Activated naive CD8-positive, alpha-beta T cell treated with anti-CD3 and anti-CD28 coated beads, Interleukin-2, amount 50 U/mL, for 24 hours (primary cell): ENCODE measurements at regions not wholly inside any gene's neighbourhood (a gene's known extent, or its start where the extent isn't known, plus 50 kb on each side); places are given as distances from the start of the nearest gene placed in this dataset.

Experiments used
- ATAC-seq: fragments of 150-1000 bp; cut with Tn5 transposase; one replicate; pipeline ENCODE4 v1.10.0; 2021
- DNase-seq: peaks from one replicate; pipeline ENCODE4 v3.0.0; 2021
- H3K27ac Mint-ChIP-seq: one replicate; pipeline ENCODE4 v1.8.0; 2021; ENCODE audit warnings: mild to moderate bottlenecking, mixed read lengths
- H3K27me3 Mint-ChIP-seq: one replicate; pipeline ENCODE4 v1.8.0; 2021; ENCODE audit warnings: mixed read lengths
- H3K36me3 Mint-ChIP-seq: one replicate; pipeline ENCODE4 v1.8.0; 2021; ENCODE audit warnings: low read depth, mixed read lengths
- H3K4me1 Mint-ChIP-seq: one replicate; pipeline ENCODE4 v1.8.0; 2021; ENCODE audit warnings: mixed read lengths
- H3K4me3 Mint-ChIP-seq: one replicate; pipeline ENCODE4 v1.8.0; 2021; ENCODE audit warnings: mild to moderate bottlenecking, moderate library complexity, mixed read lengths
- H3K9me3 Mint-ChIP-seq: one replicate; pipeline ENCODE4 v1.8.0; 2021; ENCODE audit warnings: mixed read lengths

GRCh38 chr3:22091329-22091728 is 340.3 kb upstream of the ZNF385D start:
- no peaks in the 10 kb centered on the region for H3K36me3 Mint-ChIP-seq
- ATAC-seq = no peak
- no peaks in the 10 kb centered on the region for H3K4me1 Mint-ChIP-seq
- H3K9me3 Mint-ChIP-seq = peaks cover 3% of the 10 kb centered on the region
- DNase-seq = no peak
- no peaks in the 10 kb centered on the region for H3K27me3 Mint-ChIP-seq
- H3K27ac Mint-ChIP-seq = no peak overlapping the region
- H3K4me3 Mint-ChIP-seq = no peak overlapping the region

GRCh38 chr3:22098021-22098420 is 347.0 kb upstream of the ZNF385D start:
- H3K4me3 Mint-ChIP-seq = no peak overlapping the region
- no peaks in the 10 kb centered on the region for H3K36me3 Mint-ChIP-seq
- DNase-seq (no peak), ATAC-seq (no peak)
- H3K27ac Mint-ChIP-seq = no peak overlapping the region
- no peaks in the 10 kb centered on the region for H3K4me1 Mint-ChIP-seq
- H3K27me3 Mint-ChIP-seq = no peaks in the 10 kb centered on the region
- peaks cover 3% of the 10 kb centered on the region for H3K9me3 Mint-ChIP-seq

- no peaks in the 10 kb centered on the region for H3K27me3 Mint-ChIP-seq
- no peak overlapping the region for H3K4me3 Mint-ChIP-seq
- H3K4me1 Mint-ChIP-seq = no peaks in the 10 kb centered on the region
These were observed 350.3 kb upstream of the ZNF385D start for GRCh38 chr3:22101351-22101750.

GRCh38 chr3:22101811-22102210 is 350.8 kb upstream of the ZNF385D start:
- DNase-seq (no peak), ATAC-seq (no peak)
- no peaks in the 10 kb centered on the region for H3K36me3 Mint-ChIP-seq
- no peaks in the 10 kb centered on the region for H3K27me3 Mint-ChIP-seq
- H3K4me3 Mint-ChIP-seq = no peak overlapping the region
- no peaks in the 10 kb centered on the region for H3K4me1 Mint-ChIP-seq
- no peak overlapping the region for H3K27ac Mint-ChIP-seq
- H3K9me3 Mint-ChIP-seq = no peaks in the 10 kb centered on the region

More at GRCh38 chr3:22101351-22101750, 350.3 kb upstream of the ZNF385D start:
- Mint-ChIP-seq H3K9me3 (no peaks in the 10 kb centered on the region), H3K36me3 (no peaks in the 10 kb centered on the region), H3K27ac (no peak overlapping the region)
- no peak for ATAC-seq
- DNase-seq = no peak

GRCh38 chr3:22103423-22103822 is 352.4 kb upstream of the ZNF385D start:
- H3K36me3 Mint-ChIP-seq = no peaks in the 10 kb centered on the region
- DNase-seq = no peak
- no peaks in the 10 kb centered on the region for H3K9me3 Mint-ChIP-seq
- H3K27ac Mint-ChIP-seq = no peak overlapping the region
- no peaks in the 10 kb centered on the region for H3K4me1 Mint-ChIP-seq
- no peak overlapping the region for H3K4me3 Mint-ChIP-seq
- H3K27me3 Mint-ChIP-seq = no peaks in the 10 kb centered on the region
- no peak for ATAC-seq

GRCh38 chr3:22106213-22106896 is 355.3 kb upstream of the ZNF385D start:
- H3K27ac Mint-ChIP-seq = no peak overlapping the region
- H3K4me1 Mint-ChIP-seq = no peaks in the 10 kb centered on the region
- H3K4me3 Mint-ChIP-seq = no peak overlapping the region
- H3K36me3 Mint-ChIP-seq = no peaks in the 10 kb centered on the region
- no peaks in the 10 kb centered on the region for H3K27me3 Mint-ChIP-seq
- DNase-seq (no peak), ATAC-seq (no peak)
- peaks cover 4% of the 10 kb centered on the region for H3K9me3 Mint-ChIP-seq

GRCh38 chr3:22111226-22111625 is 360.2 kb upstream of the ZNF385D start:
- no peaks in the 10 kb centered on the region for H3K27me3 Mint-ChIP-seq
- DNase-seq (no peak), ATAC-seq (no peak)
- no peaks in the 10 kb centered on the region for H3K4me1 Mint-ChIP-seq
- H3K9me3 Mint-ChIP-seq = peaks cover 4% of the 10 kb centered on the region
- H3K4me3 Mint-ChIP-seq = no peak overlapping the region
- no peak overlapping the region for H3K27ac Mint-ChIP-seq
- H3K36me3 Mint-ChIP-seq = no peaks in the 10 kb centered on the region

- Mint-ChIP-seq H3K4me3 (no peak overlapping the region), H3K4me1 (no peaks in the 10 kb centered on the region), H3K27ac (no peak overlapping the region), H3K36me3 (no peaks in the 10 kb centered on the region), H3K9me3 (peaks cover 4% of the 10 kb centered on the region), H3K27me3 (no peaks in the 10 kb centered on the region)
- no peak for DNase-seq
- ATAC-seq = no peak
These were observed 362.4 kb upstream of the ZNF385D start for GRCh38 chr3:22113453-22113852.

- Mint-ChIP-seq H3K36me3 (no peaks in the 10 kb centered on the region), H3K4me1 (no peaks in the 10 kb centered on the region), H3K4me3 (no peak overlapping the region), H3K27me3 (no peaks in the 10 kb centered on the region), H3K27ac (no peak overlapping the region), H3K9me3 (no peaks in the 10 kb centered on the region)
- ATAC-seq = no peak
- no peak for DNase-seq
These were observed 364.6 kb upstream of the ZNF385D start for GRCh38 chr3:22115581-22115980.

GRCh38 chr3:22117091-22117490 is 366.1 kb upstream of the ZNF385D start:
- Mint-ChIP-seq H3K27ac (no peak overlapping the region), H3K36me3 (no peaks in the 10 kb centered on the region), H3K27me3 (no peaks in the 10 kb centered on the region), H3K9me3 (no peaks in the 10 kb centered on the region), H3K4me1 (no peaks in the 10 kb centered on the region), H3K4me3 (no peak overlapping the region)
- ATAC-seq (no peak), DNase-seq (no peak)

- Mint-ChIP-seq H3K4me1 (no peaks in the 10 kb centered on the region), H3K27me3 (no peaks in the 10 kb centered on the region), H3K4me3 (no peak overlapping the region), H3K27ac (no peak overlapping the region), H3K9me3 (no peaks in the 10 kb centered on the region), H3K36me3 (no peaks in the 10 kb centered on the region)
- no peak for DNase-seq
- no peak for ATAC-seq
These were observed 366.8 kb upstream of the ZNF385D start for GRCh38 chr3:22117751-22118346.

GRCh38 chr3:22118542-22118941 is 367.5 kb upstream of the ZNF385D start:
- no peak overlapping the region for H3K27ac Mint-ChIP-seq
- no peaks in the 10 kb centered on the region for H3K9me3 Mint-ChIP-seq
- DNase-seq (no peak), ATAC-seq (no peak)
- H3K27me3 Mint-ChIP-seq = no peaks in the 10 kb centered on the region
- H3K4me1 Mint-ChIP-seq = no peaks in the 10 kb centered on the region
- no peaks in the 10 kb centered on the region for H3K36me3 Mint-ChIP-seq
- no peak overlapping the region for H3K4me3 Mint-ChIP-seq

- Mint-ChIP-seq H3K9me3 (no peaks in the 10 kb centered on the region), H3K4me1 (no peaks in the 10 kb centered on the region), H3K27ac (no peak overlapping the region), H3K27me3 (no peaks in the 10 kb centered on the region), H3K4me3 (no peak overlapping the region), H3K36me3 (no peaks in the 10 kb centered on the region)
- DNase-seq (no peak), ATAC-seq (no peak)
These were observed 370.2 kb upstream of the ZNF385D start for GRCh38 chr3:22121068-22121701.

- Mint-ChIP-seq H3K4me3 (no peak overlapping the region), H3K4me1 (no peaks in the 10 kb centered on the region), H3K27me3 (no peaks in the 10 kb centered on the region), H3K36me3 (no peaks in the 10 kb centered on the region), H3K27ac (no peak overlapping the region), H3K9me3 (no peaks in the 10 kb centered on the region)
- ATAC-seq (no peak), DNase-seq (no peak)
These were observed 371.6 kb upstream of the ZNF385D start for GRCh38 chr3:22122567-22122966.

GRCh38 chr3:22129101-22129500 is 378.1 kb upstream of the ZNF385D start:
- H3K4me3 Mint-ChIP-seq = no peak overlapping the region
- no peaks in the 10 kb centered on the region for H3K36me3 Mint-ChIP-seq
- ATAC-seq (no peak), DNase-seq (no peak)
- peaks cover 3% of the 10 kb centered on the region for H3K9me3 Mint-ChIP-seq
- H3K4me1 Mint-ChIP-seq = no peaks in the 10 kb centered on the region
- no peaks in the 10 kb centered on the region for H3K27me3 Mint-ChIP-seq
- no peak overlapping the region for H3K27ac Mint-ChIP-seq
